ENCODE measurements at regions not wholly inside any gene's neighbourhood (a gene's known extent, or its start where the extent isn't known, plus 50 kb on each side); places are given as distances from the start of the nearest gene placed in this dataset.

- TF ChIP-seq CTCF (IDR thresholded peaks at IDR 0.05), result no peak
- TF ChIP-seq POLR2A (IDR thresholded peaks at IDR 0.05), result no peak
These were observed 112.5 kb upstream of the SLC44A1 start for GRCh38 chr9:105131981-105132380.
